ENCODE measurements at regions not wholly inside any gene's neighbourhood (a gene's known extent, or its start where the extent isn't known, plus 50 kb on each side); places are given as distances from the start of the nearest gene placed in this dataset.
A peak's percentile ranks its signal among the peaks of the same experiment; 100 is the strongest.

- 26 to 41% methylated on average over 27 of the region's 27 CpGs for WGBS, 2 donors
- TF ChIP-seq CTCF (IDR thresholded peaks at IDR 0.05): no peak
- peak overlapping the region in 1 of 2 donors; percentile 5 for H3K4me3 ChIP-seq
- H3K4me1 ChIP-seq: no peaks in the 10 kb centered on the region
- no peak overlapping the region for H3K27ac ChIP-seq
- H3K9me3 ChIP-seq: no peaks in the 10 kb centered on the region
- intact Hi-C loops (cut with DNase I; ENCODE audit: low total_unique reads): no loop called here
- peak; percentile 13 for DNase-seq
- no peaks in the 10 kb centered on the region for H3K27me3 ChIP-seq
- no peaks in the 10 kb centered on the region for H3K36me3 ChIP-seq (ENCODE audit: low read depth, missing control alignments)
Observed at GRCh38 chr11:13141731-13142709, 132.9 kb downstream of the RASSF10 start.

- TF ChIP-seq POLR2A (IDR thresholded peaks at IDR 0.05): no peak
- no peak for TF ChIP-seq CTCF (IDR thresholded peaks at IDR 0.05)
- 95 to 100% methylated on average over 1 of the region's 1 CpG for WGBS, 2 donors
- Histone ChIP-seq H3K4me3 (no peak overlapping the region), H3K27ac (no peak overlapping the region), H3K27me3 (no peaks in the 10 kb centered on the region), H3K4me1 (no peaks in the 10 kb centered on the region), H3K36me3 (ENCODE audit: low read depth, missing control alignments) (no peaks in the 10 kb centered on the region), H3K9me3 (no peaks in the 10 kb centered on the region)
- DNase-seq: no peak
- intact Hi-C loops (cut with DNase I; ENCODE audit: low total_unique reads): no loop called here
Observed at GRCh38 chr11:13143486-13144297, 133.9 kb upstream of the BMAL1 start.

- TF ChIP-seq POLR2A (IDR thresholded peaks at IDR 0.05) (no peak), CTCF (IDR thresholded peaks at IDR 0.05) (no peak)
- no peaks in the 10 kb centered on the region for H3K4me1 ChIP-seq
- H3K4me3 ChIP-seq: no peak overlapping the region
- no peak overlapping the region for H3K27ac ChIP-seq
- DNase-seq: no peak
- WGBS, 2 donors: 90 to 91% methylated on average over 1 to 2 of the region's 2 CpGs
- H3K27me3 ChIP-seq: no peaks in the 10 kb centered on the region
- no peaks in the 10 kb centered on the region for H3K36me3 ChIP-seq (ENCODE audit: low read depth, missing control alignments)
- H3K9me3 ChIP-seq: no peaks in the 10 kb centered on the region
- intact Hi-C loops (cut with DNase I; ENCODE audit: low total_unique reads): no loop called here
Observed at GRCh38 chr11:13145461-13145860, 132.1 kb upstream of the BMAL1 start.

- WGBS, 2 donors: 90 to 92% methylated on average over 2 of the region's 2 CpGs
- H3K27me3 ChIP-seq: no peaks in the 10 kb centered on the region
- H3K9me3 ChIP-seq: no peaks in the 10 kb centered on the region
- no peaks in the 10 kb centered on the region for H3K36me3 ChIP-seq (ENCODE audit: low read depth, missing control alignments)
- no peak overlapping the region for H3K27ac ChIP-seq
- no peak for DNase-seq
- H3K4me3 ChIP-seq: no peak overlapping the region
- TF ChIP-seq CTCF (IDR thresholded peaks at IDR 0.05): no peak
- TF ChIP-seq POLR2A (IDR thresholded peaks at IDR 0.05): no peak
- intact Hi-C loops (cut with DNase I; ENCODE audit: low total_unique reads): no loop called here
- no peaks in the 10 kb centered on the region for H3K4me1 ChIP-seq
Observed at GRCh38 chr11:13149991-13150390, 127.6 kb upstream of the BMAL1 start.
